ENCODE measurements at regions not wholly inside any gene's neighbourhood (a gene's known extent, or its start where the extent isn't known, plus 50 kb on each side); places are given as distances from the start of the nearest gene placed in this dataset.

DNA sequence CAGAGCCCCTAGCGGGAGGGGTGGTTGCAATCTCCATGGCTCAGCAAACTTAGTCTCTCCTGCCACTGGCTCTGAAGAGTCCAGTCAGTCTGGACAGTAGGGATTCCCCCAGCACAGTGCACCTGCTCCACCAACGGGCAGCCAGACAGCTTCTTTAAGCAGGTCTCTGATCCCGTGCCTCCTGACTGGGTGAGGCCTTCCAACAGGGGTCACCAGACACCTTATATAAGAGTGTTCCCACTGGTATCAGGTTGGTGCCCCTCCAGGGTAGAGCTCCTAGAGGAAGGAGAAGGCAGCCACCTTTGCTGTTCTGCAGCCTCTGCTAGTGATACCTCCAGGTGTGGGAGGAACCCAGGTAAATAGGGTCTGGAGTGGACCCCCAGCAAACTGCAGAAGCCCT is 1393.4 kb downstream of the STIM2 start:
- H3K4me3 ChIP-seq (ENCODE audit: low read length in 3 of 3): no peak overlapping the region
- H3K9ac ChIP-seq (ENCODE audit: low read length in 3 of 3): no peak overlapping the region
- no peak overlapping the region for H3K27ac ChIP-seq (ENCODE audit: low read depth in 2 of 2, low read length in 2 of 2)
- H3K27me3 ChIP-seq (ENCODE audit: control insufficient read depth, insufficient read depth, low read length): no peaks in the 10 kb centered on the region
- no peak for FAIRE-seq
- intact Hi-C loops (cut with DNase I): no loop called here
- no peaks in the 10 kb centered on the region for H3K36me3 ChIP-seq (ENCODE audit: control insufficient read depth in 2 of 3, insufficient read depth in 3 of 3, low read length in 3 of 3)
- H3K4me1 ChIP-seq (ENCODE audit: control insufficient read depth in 2 of 3, insufficient read depth in 2 of 3, low read depth in 1 of 3, low read length in 3 of 3): no peaks in the 10 kb centered on the region
- TF ChIP-seq, protein P1, sequence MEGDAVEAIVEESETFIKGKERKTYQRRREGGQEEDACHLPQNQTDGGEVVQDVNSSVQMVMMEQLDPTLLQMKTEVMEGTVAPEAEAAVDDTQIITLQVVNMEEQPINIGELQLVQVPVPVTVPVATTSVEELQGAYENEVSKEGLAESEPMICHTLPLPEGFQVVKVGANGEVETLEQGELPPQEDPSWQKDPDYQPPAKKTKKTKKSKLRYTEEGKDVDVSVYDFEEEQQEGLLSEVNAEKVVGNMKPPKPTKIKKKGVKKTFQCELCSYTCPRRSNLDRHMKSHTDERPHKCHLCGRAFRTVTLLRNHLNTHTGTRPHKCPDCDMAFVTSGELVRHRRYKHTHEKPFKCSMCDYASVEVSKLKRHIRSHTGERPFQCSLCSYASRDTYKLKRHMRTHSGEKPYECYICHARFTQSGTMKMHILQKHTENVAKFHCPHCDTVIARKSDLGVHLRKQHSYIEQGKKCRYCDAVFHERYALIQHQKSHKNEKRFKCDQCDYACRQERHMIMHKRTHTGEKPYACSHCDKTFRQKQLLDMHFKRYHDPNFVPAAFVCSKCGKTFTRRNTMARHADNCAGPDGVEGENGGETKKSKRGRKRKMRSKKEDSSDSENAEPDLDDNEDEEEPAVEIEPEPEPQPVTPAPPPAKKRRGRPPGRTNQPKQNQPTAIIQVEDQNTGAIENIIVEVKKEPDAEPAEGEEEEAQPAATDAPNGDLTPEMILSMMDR (IDR thresholded peaks at IDR 0.05; ENCODE audit: borderline replicate concordance, extremely low read depth, insufficient read depth): no peak
- H3K9me3 ChIP-seq (ENCODE audit: control insufficient read depth in 2 of 3, insufficient read depth in 1 of 3, low read length in 3 of 3): no peaks in the 10 kb centered on the region
- DNase-seq: no peak

DNA sequence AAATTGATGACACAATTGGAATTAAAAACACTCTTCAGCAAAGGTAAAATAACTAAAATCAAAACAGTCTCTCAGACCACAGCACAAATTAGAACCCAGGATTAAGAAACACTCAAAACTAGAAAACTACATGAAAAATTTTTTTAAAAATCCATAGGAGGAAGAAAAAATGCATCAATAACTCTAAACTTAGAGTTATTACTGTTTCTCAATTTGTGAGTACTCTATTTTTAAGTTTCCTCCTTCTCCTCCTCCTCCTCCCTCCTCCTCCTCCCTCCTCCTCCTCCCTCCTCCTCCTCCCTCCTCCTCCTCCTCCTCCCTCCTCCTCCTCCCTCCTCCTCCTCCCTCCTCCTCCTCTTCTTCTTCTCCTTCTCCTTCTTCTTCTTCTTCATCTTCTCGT is 1395.7 kb downstream of the STIM2 start:
- Histone ChIP-seq H3K4me3 (ENCODE audit: low read length in 3 of 3) (no peak overlapping the region), H3K27ac (ENCODE audit: low read depth in 2 of 2, low read length in 2 of 2) (no peak overlapping the region), H3K9ac (ENCODE audit: low read length in 3 of 3) (no peak overlapping the region), H3K36me3 (ENCODE audit: control insufficient read depth in 2 of 3, insufficient read depth in 3 of 3, low read length in 3 of 3) (no peaks in the 10 kb centered on the region), H3K4me1 (ENCODE audit: control insufficient read depth in 2 of 3, insufficient read depth in 2 of 3, low read depth in 1 of 3, low read length in 3 of 3) (no peaks in the 10 kb centered on the region), H3K9me3 (ENCODE audit: control insufficient read depth in 2 of 3, insufficient read depth in 1 of 3, low read length in 3 of 3) (no peaks in the 10 kb centered on the region), H3K27me3 (ENCODE audit: control insufficient read depth, insufficient read depth, low read length) (no peaks in the 10 kb centered on the region)
- DNase-seq (no peak), FAIRE-seq (no peak)
- TF ChIP-seq, protein P1 (IDR thresholded peaks at IDR 0.05; ENCODE audit: borderline replicate concordance, extremely low read depth, insufficient read depth): no peak
- intact Hi-C loops (cut with DNase I): no loop called here

DNA sequence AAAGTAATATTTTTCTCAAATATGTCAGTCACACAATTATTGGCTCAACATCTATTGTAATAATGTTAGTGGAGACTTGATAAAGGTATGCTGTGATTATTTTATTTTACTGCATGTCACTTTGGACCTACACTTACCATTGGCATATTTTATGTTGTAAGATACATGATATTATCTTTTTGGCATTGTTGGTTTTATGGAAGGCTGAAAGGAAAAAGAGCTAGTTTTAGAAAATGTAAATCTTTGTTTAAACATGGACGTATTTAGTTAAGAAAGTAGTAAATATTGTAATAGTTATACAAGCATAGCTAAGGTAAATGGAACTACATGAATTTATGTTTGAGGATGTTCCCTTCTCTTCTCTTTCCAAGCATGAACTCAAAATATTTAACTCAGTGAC is 1399.3 kb downstream of the STIM2 start:
- FAIRE-seq: no peak
- Histone ChIP-seq H3K36me3 (ENCODE audit: control insufficient read depth in 2 of 3, insufficient read depth in 3 of 3, low read length in 3 of 3) (no peaks in the 10 kb centered on the region), H3K27ac (ENCODE audit: low read depth in 2 of 2, low read length in 2 of 2) (no peak overlapping the region), H3K9ac (ENCODE audit: low read length in 3 of 3) (no peak overlapping the region), H3K4me1 (ENCODE audit: control insufficient read depth in 2 of 3, insufficient read depth in 2 of 3, low read depth in 1 of 3, low read length in 3 of 3) (no peaks in the 10 kb centered on the region), H3K27me3 (ENCODE audit: control insufficient read depth, insufficient read depth, low read length) (no peaks in the 10 kb centered on the region), H3K4me3 (ENCODE audit: low read length in 3 of 3) (no peak overlapping the region), H3K9me3 (ENCODE audit: control insufficient read depth in 2 of 3, insufficient read depth in 1 of 3, low read length in 3 of 3) (no peaks in the 10 kb centered on the region)
- intact Hi-C loops (cut with DNase I): no loop called here
- TF ChIP-seq, protein P1 (IDR thresholded peaks at IDR 0.05; ENCODE audit: borderline replicate concordance, extremely low read depth, insufficient read depth): no peak
- no peak for DNase-seq

DNA sequence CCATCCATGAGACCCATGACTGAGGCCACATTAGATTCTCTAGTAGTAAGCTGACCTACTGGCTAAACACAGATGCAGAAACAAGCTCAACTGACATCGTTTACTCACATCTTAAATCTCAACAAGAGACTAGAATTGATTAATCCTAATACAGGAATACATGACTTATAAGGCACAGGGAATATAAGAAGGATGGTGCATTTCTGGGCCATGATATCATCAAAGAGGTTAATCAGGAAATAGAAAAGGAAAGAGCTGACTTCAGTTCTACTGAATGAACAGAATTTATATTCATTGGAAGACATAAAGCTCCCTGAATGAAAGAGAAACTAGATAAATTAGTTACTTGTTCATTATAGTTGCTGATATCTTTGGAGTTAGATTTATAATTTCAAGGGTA is 1406.5 kb downstream of the STIM2 start:
- H3K4me3 ChIP-seq (ENCODE audit: low read length in 3 of 3): no peak overlapping the region
- H3K36me3 ChIP-seq (ENCODE audit: control insufficient read depth in 2 of 3, insufficient read depth in 3 of 3, low read length in 3 of 3): no peaks in the 10 kb centered on the region
- DNase-seq (no peak), FAIRE-seq (no peak)
- intact Hi-C loops (cut with DNase I): no loop called here
- H3K9me3 ChIP-seq (ENCODE audit: control insufficient read depth in 2 of 3, insufficient read depth in 1 of 3, low read length in 3 of 3): no peaks in the 10 kb centered on the region
- TF ChIP-seq, protein P1 (IDR thresholded peaks at IDR 0.05; ENCODE audit: borderline replicate concordance, extremely low read depth, insufficient read depth): no peak
- no peaks in the 10 kb centered on the region for H3K27me3 ChIP-seq (ENCODE audit: control insufficient read depth, insufficient read depth, low read length)
- H3K4me1 ChIP-seq (ENCODE audit: control insufficient read depth in 2 of 3, insufficient read depth in 2 of 3, low read depth in 1 of 3, low read length in 3 of 3): no peaks in the 10 kb centered on the region
- H3K9ac ChIP-seq (ENCODE audit: low read length in 3 of 3): no peak overlapping the region
- no peak overlapping the region for H3K27ac ChIP-seq (ENCODE audit: low read depth in 2 of 2, low read length in 2 of 2)
